SK-N-SH treated with all-trans-retinoic acid at 6 μM for 48 hours (cell line): ENCODE measurements at regions not wholly inside any gene's neighbourhood (a gene's known extent, or its start where the extent isn't known, plus 50 kb on each side); places are given as distances from the start of the nearest gene placed in this dataset.

Source experiments
- ARNTL ChIP-seq: fragments of 450-650 bp; formaldehyde crosslinking; IDR thresholded peaks from 2 replicates; pipeline ENCODE4 v1.5.0; 2020; ENCODE audit warnings: low read depth, mild to moderate bottlenecking, moderate library complexity, borderline replicate concordance
- CREB5 ChIP-seq: fragments of 250-450 bp; sonication (Bioruptor Pico); IDR thresholded peaks from 2 replicates; pipeline ENCODE4 v1.5.1; 2020; ENCODE audit warnings: low read depth, mild to moderate bottlenecking, moderate library complexity
- CSDC2 ChIP-seq: fragments of 250-450 bp; sonication (Bioruptor Pico); IDR thresholded peaks from 2 replicates; pipeline ENCODE4 v1.5.0; 2020; ENCODE audit warnings: mild to moderate bottlenecking, moderate library complexity
- CSRNP3 ChIP-seq: fragments of 250-450 bp; sonication (Bioruptor Pico); IDR thresholded peaks from 2 replicates; pipeline ENCODE4 v1.5.1; 2021; ENCODE audit warnings: mild to moderate bottlenecking, moderate library complexity
- OSR1 ChIP-seq: fragments of 250-450 bp; sonication (Bioruptor Pico); IDR thresholded peaks from 2 replicates; pipeline ENCODE4 v1.8.0; 2022; ENCODE audit warnings: moderate library complexity, mild to moderate bottlenecking, inconsistent platforms
- PATZ1 ChIP-seq: fragments of 250-450 bp; sonication (Bioruptor Pico); IDR thresholded peaks from 2 replicates; pipeline ENCODE4 v1.8.0; 2020; ENCODE audit warnings: mild to moderate bottlenecking, moderate library complexity, borderline replicate concordance
- SNAI2 ChIP-seq: fragments of 250-450 bp; sonication (Bioruptor Pico); IDR thresholded peaks from 2 replicates; pipeline ENCODE4 v1.5.0; 2020; ENCODE audit warnings: mild to moderate bottlenecking, moderate library complexity
- TCF4 ChIP-seq: fragments of 250-450 bp; sonication (Bioruptor Pico); IDR thresholded peaks from 2 replicates; pipeline ENCODE4 v1.8.0; 2021; ENCODE audit warnings: mild to moderate bottlenecking, moderate library complexity, borderline replicate concordance
- ZFP3 ChIP-seq: fragments of 250-450 bp; sonication (Bioruptor Pico); IDR thresholded peaks from 2 replicates; pipeline ENCODE4 v1.5.0; 2020; ENCODE audit warnings: mild to moderate bottlenecking, moderate library complexity
- ZFP30 ChIP-seq: fragments of 450-650 bp; formaldehyde crosslinking; IDR thresholded peaks from 2 replicates; pipeline ENCODE4 v1.5.0; 2022; ENCODE audit warnings: mild to moderate bottlenecking, moderate library complexity
- ZNF8 ChIP-seq: fragments of 450-650 bp; formaldehyde crosslinking; IDR thresholded peaks from 2 replicates; pipeline ENCODE4 v1.5.0; 2020; ENCODE audit warnings: mild to moderate bottlenecking, moderate library complexity
- TF ChIP-seq, protein P1 (sequence below): fragments of 250-450 bp; sonication (Bioruptor Pico); IDR thresholded peaks from 2 replicates; pipeline ENCODE4 v1.8.0; 2021; ENCODE audit warnings: low read depth, mild to moderate bottlenecking, moderate library complexity, borderline replicate concordance
- TF ChIP-seq, protein P2 (sequence below): fragments of 250-450 bp; sonication (Bioruptor Pico); IDR thresholded peaks from 2 replicates; pipeline ENCODE4 v1.5.0; 2020; ENCODE audit warnings: mild to moderate bottlenecking, moderate library complexity

DNA sequence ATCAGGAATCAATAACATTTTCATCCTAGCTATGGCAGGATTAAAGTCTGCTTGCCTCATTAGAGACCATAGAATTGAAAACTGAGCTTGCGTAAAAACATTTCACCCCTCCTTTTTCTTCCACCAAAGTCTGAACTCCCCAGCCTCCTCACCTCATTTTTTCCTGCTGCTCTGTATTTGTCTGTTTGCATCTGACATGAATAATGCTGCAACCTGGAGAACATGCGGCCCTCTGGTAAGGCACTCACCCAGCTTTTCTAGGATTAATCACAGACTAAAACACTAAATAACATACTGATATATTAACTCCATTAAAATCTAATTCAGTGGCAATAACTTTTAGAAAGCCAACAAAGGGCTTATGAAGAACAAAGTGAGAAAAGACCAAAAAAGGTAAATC is 677.7 kb upstream of the NRSN1 start:
- TF ChIP-seq ZNF8 (no peak), PATZ1 (CRISPR knock-in tag) (no peak), ARNTL (CRISPR knock-in tag) (no peak), ZFP30 (CRISPR knock-in tag) (no peak), OSR1 (no peak), ZFP3 (no peak), CSRNP3 (CRISPR knock-in tag) (no peak), SNAI2 (no peak), TCF4 (CRISPR knock-in tag) (no peak), CREB5 (no peak), CSDC2 (CRISPR knock-in tag) (no peak)
- TF ChIP-seq, protein P1, sequence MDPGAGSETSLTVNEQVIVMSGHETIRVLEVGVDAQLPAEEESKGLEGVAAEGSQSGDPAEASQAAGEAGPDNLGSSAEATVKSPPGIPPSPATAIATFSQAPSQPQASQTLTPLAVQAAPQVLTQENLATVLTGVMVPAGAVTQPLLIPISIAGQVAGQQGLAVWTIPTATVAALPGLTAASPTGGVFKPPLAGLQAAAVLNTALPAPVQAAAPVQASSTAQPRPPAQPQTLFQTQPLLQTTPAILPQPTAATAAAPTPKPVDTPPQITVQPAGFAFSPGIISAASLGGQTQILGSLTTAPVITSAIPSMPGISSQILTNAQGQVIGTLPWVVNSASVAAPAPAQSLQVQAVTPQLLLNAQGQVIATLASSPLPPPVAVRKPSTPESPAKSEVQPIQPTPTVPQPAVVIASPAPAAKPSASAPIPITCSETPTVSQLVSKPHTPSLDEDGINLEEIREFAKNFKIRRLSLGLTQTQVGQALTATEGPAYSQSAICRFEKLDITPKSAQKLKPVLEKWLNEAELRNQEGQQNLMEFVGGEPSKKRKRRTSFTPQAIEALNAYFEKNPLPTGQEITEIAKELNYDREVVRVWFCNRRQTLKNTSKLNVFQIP (CRISPR knock-in tag) = no peak
- TF ChIP-seq, protein P2, sequence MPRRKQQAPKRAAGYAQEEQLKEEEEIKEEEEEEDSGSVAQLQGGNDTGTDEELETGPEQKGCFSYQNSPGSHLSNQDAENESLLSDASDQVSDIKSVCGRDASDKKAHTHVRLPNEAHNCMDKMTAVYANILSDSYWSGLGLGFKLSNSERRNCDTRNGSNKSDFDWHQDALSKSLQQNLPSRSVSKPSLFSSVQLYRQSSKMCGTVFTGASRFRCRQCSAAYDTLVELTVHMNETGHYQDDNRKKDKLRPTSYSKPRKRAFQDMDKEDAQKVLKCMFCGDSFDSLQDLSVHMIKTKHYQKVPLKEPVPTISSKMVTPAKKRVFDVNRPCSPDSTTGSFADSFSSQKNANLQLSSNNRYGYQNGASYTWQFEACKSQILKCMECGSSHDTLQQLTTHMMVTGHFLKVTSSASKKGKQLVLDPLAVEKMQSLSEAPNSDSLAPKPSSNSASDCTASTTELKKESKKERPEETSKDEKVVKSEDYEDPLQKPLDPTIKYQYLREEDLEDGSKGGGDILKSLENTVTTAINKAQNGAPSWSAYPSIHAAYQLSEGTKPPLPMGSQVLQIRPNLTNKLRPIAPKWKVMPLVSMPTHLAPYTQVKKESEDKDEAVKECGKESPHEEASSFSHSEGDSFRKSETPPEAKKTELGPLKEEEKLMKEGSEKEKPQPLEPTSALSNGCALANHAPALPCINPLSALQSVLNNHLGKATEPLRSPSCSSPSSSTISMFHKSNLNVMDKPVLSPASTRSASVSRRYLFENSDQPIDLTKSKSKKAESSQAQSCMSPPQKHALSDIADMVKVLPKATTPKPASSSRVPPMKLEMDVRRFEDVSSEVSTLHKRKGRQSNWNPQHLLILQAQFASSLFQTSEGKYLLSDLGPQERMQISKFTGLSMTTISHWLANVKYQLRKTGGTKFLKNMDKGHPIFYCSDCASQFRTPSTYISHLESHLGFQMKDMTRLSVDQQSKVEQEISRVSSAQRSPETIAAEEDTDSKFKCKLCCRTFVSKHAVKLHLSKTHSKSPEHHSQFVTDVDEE = no peak
